Astrocyte (in vitro differentiated cells and primary cell): ENCODE measurements at regions not wholly inside any gene's neighbourhood (a gene's known extent, or its start where the extent isn't known, plus 50 kb on each side); places are given as distances from the start of the nearest gene placed in this dataset.
A peak's percentile ranks its signal among the peaks of the same experiment; 100 is the strongest.

Experiments used
- DNase-seq: peaks from one replicate; pipeline ENCODE4 v3.0.0-alpha.2; 2010; ENCODE audit warnings: low read depth
- FAIRE-seq: peaks from 2 replicates; lab custom pipeline; 2011; peaks lifted over from hg19 to GRCh38; lab: Jason Lieb, UNC
- H2AFZ ChIP-seq: 2 replicates; pipeline ENCODE4 v1.6.0; 2012; ENCODE audit warnings: low read depth, low read length, inconsistent platforms
- H3K27ac ChIP-seq: 2 replicates; pipeline ENCODE4 v1.5.1; 2011; ENCODE audit warnings: low read depth, low read length, inconsistent platforms
- H3K27me3 ChIP-seq: 2 replicates; pipeline ENCODE4 v1.6.0; 2011; ENCODE audit warnings: low read length, inconsistent platforms; ENCODE audit not compliant: insufficient read depth
- H3K36me3 ChIP-seq: 2 replicates; pipeline ENCODE4 v1.5.1; 2011; ENCODE audit warnings: low read length, inconsistent platforms; ENCODE audit not compliant: insufficient read depth
- H3K4me1 ChIP-seq: 2 replicates; pipeline ENCODE4 v1.5.1; 2011; ENCODE audit warnings: low read length, inconsistent platforms; ENCODE audit not compliant: insufficient read depth
- H3K4me2 ChIP-seq: 2 replicates; pipeline ENCODE4 v1.6.0; 2012; ENCODE audit warnings: low read length, inconsistent platforms
- H3K4me3 ChIP-seq: 2 replicates; pipeline ENCODE4 v1.5.1; 2011; ENCODE audit warnings: low read depth, mild to moderate bottlenecking, low read length, inconsistent platforms; ENCODE audit not compliant: insufficient read depth
- H3K79me2 ChIP-seq: 2 replicates; pipeline ENCODE4 v1.6.0; 2012; ENCODE audit warnings: mild to moderate bottlenecking, low read length, inconsistent platforms; ENCODE audit not compliant: insufficient read depth
- H3K9ac ChIP-seq: 2 replicates; pipeline ENCODE4 v1.6.0; 2012; ENCODE audit warnings: mild to moderate bottlenecking, low read length, inconsistent platforms
- H3K9me3 ChIP-seq: 2 replicates; pipeline ENCODE4 v1.5.1; 2012; ENCODE audit warnings: low read depth, mild to moderate bottlenecking, low read length, inconsistent platforms; ENCODE audit not compliant: insufficient read depth
- H4K20me1 ChIP-seq: 2 replicates; pipeline ENCODE4 v1.6.0; 2012; ENCODE audit warnings: low read length, inconsistent platforms; ENCODE audit not compliant: insufficient read depth
- H3K27ac Mint-ChIP-seq: one replicate; pipeline ENCODE4 v1.8.0; 2021; ENCODE audit warnings: mild to moderate bottlenecking, mixed read lengths; ENCODE audit not compliant: unreplicated experiment
- H3K27me3 Mint-ChIP-seq: one replicate; pipeline ENCODE4 v1.8.0; 2021; ENCODE audit warnings: low read depth, mixed read lengths; ENCODE audit not compliant: unreplicated experiment
- H3K36me3 Mint-ChIP-seq: one replicate; pipeline ENCODE4 v1.8.0; 2021; ENCODE audit warnings: low read depth, mixed read lengths; ENCODE audit not compliant: unreplicated experiment
- H3K4me1 Mint-ChIP-seq: one replicate; pipeline ENCODE4 v1.8.0; 2021; ENCODE audit warnings: low read depth, mixed read lengths; ENCODE audit not compliant: unreplicated experiment
- H3K4me3 Mint-ChIP-seq: one replicate; pipeline ENCODE4 v1.8.0; 2021; ENCODE audit warnings: mild to moderate bottlenecking, moderate library complexity, mixed read lengths; ENCODE audit not compliant: unreplicated experiment
- H3K9me3 Mint-ChIP-seq: one replicate; pipeline ENCODE4 v1.8.0; 2021; ENCODE audit warnings: mild to moderate bottlenecking, mixed read lengths; ENCODE audit not compliant: unreplicated experiment
- EZH2 ChIP-seq: IDR thresholded peaks from 2 replicates; pipeline ENCODE4 v1.6.1; 2012; ENCODE audit warnings: mild to moderate bottlenecking, low read length, inconsistent platforms; ENCODE audit not compliant: insufficient read depth
- TF ChIP-seq, protein P1 (sequence below): IDR thresholded peaks from 2 replicates; pipeline ENCODE4 v1.5.1; 2011; ENCODE audit warnings: low read depth, mild to moderate bottlenecking, inconsistent platforms, low read length, moderate library complexity; ENCODE audit not compliant: insufficient read depth

DNA sequence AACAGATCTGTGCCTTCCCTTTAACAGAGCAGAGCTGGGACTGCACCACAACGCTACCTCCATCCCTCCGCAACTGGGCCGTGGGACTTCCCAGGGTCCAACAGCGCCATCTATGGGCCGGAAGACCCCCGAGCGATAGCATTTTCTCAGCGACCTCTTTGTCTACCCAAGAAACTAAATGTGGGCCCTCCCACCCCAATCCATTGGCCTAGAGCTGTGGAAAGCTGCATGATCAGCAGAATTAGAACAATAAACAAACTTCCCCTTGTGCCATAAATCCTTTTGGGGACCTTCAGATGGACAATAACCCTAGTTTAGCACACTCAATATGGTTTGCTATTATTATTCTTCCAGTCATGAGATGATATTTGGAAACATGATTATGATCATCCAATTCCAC lies 74.8 kb upstream of the NTRK3 start:
- no peaks in the 10 kb centered on the region for H3K79me2 ChIP-seq
- TF ChIP-seq EZH2: no peak
- TF ChIP-seq, protein P1, sequence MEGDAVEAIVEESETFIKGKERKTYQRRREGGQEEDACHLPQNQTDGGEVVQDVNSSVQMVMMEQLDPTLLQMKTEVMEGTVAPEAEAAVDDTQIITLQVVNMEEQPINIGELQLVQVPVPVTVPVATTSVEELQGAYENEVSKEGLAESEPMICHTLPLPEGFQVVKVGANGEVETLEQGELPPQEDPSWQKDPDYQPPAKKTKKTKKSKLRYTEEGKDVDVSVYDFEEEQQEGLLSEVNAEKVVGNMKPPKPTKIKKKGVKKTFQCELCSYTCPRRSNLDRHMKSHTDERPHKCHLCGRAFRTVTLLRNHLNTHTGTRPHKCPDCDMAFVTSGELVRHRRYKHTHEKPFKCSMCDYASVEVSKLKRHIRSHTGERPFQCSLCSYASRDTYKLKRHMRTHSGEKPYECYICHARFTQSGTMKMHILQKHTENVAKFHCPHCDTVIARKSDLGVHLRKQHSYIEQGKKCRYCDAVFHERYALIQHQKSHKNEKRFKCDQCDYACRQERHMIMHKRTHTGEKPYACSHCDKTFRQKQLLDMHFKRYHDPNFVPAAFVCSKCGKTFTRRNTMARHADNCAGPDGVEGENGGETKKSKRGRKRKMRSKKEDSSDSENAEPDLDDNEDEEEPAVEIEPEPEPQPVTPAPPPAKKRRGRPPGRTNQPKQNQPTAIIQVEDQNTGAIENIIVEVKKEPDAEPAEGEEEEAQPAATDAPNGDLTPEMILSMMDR: peak; percentile 61
- no peak overlapping the region for H3K4me3 Mint-ChIP-seq
- no peak overlapping the region for H2AFZ ChIP-seq
- no peak overlapping the region for H3K27ac Mint-ChIP-seq
- FAIRE-seq (no peak), DNase-seq (no peak)
- H3K27me3 ChIP-seq: no peaks in the 10 kb centered on the region
- H3K9me3 ChIP-seq: no peaks in the 10 kb centered on the region
- peaks cover 13% of the 10 kb centered on the region for H3K4me1 ChIP-seq
- no peaks in the 10 kb centered on the region for H3K36me3 Mint-ChIP-seq
- H3K27me3 Mint-ChIP-seq: peaks cover 16% of the 10 kb centered on the region
- peaks cover 6% of the 10 kb centered on the region for H3K4me1 Mint-ChIP-seq
- H3K4me3 ChIP-seq: no peak overlapping the region
- no peaks in the 10 kb centered on the region for H3K36me3 ChIP-seq
- peaks cover 5% of the 10 kb centered on the region for H3K9me3 Mint-ChIP-seq
- H4K20me1 ChIP-seq: no peaks in the 10 kb centered on the region
- H3K4me2 ChIP-seq: no peak overlapping the region
- H3K27ac ChIP-seq: no peak overlapping the region
- no peak overlapping the region for H3K9ac ChIP-seq

DNA sequence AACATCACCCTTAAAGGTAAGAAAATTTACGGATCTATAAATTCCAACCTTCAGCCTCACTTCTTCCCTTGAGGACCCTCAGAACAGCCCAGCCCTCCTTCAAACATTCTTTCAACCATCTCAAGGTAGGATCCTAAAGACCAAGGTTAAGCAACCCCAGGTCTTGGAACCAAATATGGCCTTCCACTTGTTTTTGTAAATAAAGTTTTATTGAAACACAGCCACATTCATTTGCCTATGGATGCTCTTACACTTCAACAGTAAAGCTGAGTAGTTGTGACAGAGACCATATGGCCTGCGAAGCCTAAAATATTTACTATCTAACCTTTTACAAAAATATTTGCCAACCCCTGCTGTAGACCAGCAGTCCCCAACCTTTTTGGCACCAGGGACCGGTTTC lies 70.4 kb upstream of the NTRK3 start:
- Mint-ChIP-seq H3K27ac (no peak overlapping the region), H3K9me3 (peaks cover 3% of the 10 kb centered on the region), H3K36me3 (no peaks in the 10 kb centered on the region), H3K4me3 (no peak overlapping the region), H3K27me3 (peaks cover 22% of the 10 kb centered on the region), H3K4me1 (no peaks in the 10 kb centered on the region)
- Histone ChIP-seq H3K4me3 (no peak overlapping the region), H3K27ac (no peak overlapping the region), H3K4me1 (peaks cover 5% of the 10 kb centered on the region), H3K79me2 (no peaks in the 10 kb centered on the region), H2AFZ (no peak overlapping the region), H3K36me3 (no peaks in the 10 kb centered on the region), H4K20me1 (no peaks in the 10 kb centered on the region), H3K4me2 (no peak overlapping the region), H3K9ac (no peak overlapping the region), H3K27me3 (no peaks in the 10 kb centered on the region), H3K9me3 (no peaks in the 10 kb centered on the region)
- FAIRE-seq (no peak), DNase-seq (no peak)
- TF ChIP-seq, protein P1: no peak
- no peak for TF ChIP-seq EZH2

DNA sequence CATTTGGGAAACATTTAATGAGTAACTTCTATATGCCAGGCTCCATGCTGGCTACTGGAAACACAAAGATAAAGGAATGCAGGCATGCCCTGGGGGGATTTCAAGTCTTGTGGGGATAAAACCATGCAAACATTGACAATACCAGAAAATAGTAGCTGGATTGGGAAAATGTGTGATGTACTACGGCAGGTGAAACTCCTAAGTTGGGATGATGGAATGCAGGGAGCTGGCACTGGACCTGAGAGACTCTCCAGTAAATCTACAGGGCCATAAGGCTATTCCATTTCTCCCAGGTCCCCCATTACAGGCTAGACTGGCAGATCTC lies 68.2 kb upstream of the NTRK3 start:
- Histone ChIP-seq H3K9me3 (no peaks in the 10 kb centered on the region), H3K4me1 (peaks cover 5% of the 10 kb centered on the region), H3K79me2 (no peaks in the 10 kb centered on the region), H3K27ac (no peak overlapping the region), H3K4me2 (peak overlapping the region; percentile 12), H3K4me3 (no peak overlapping the region), H4K20me1 (no peaks in the 10 kb centered on the region), H3K27me3 (no peaks in the 10 kb centered on the region), H2AFZ (no peak overlapping the region), H3K9ac (no peak overlapping the region), H3K36me3 (no peaks in the 10 kb centered on the region)
- TF ChIP-seq, protein P1: no peak
- TF ChIP-seq EZH2: no peak
- H3K27me3 Mint-ChIP-seq: peaks cover 21% of the 10 kb centered on the region
- H3K36me3 Mint-ChIP-seq: no peaks in the 10 kb centered on the region
- H3K4me1 Mint-ChIP-seq: no peaks in the 10 kb centered on the region
- DNase-seq: no peak
- peaks cover 5% of the 10 kb centered on the region for H3K9me3 Mint-ChIP-seq
- no peak overlapping the region for H3K4me3 Mint-ChIP-seq
- no peak for FAIRE-seq
- H3K27ac Mint-ChIP-seq: no peak overlapping the region
